Amygdala (tissue), 56 donors: ENCODE measurements at regions not wholly inside any gene's neighbourhood (a gene's known extent, or its start where the extent isn't known, plus 50 kb on each side); places are given as distances from the start of the nearest gene placed in this dataset.

Experiments used
- DNase-seq, 56 donors: peaks; one replicate each; lab custom pipeline; 2025; lab: John Stamatoyannopoulos, UW

- DNase-seq: no peak
These were observed 240.4 kb downstream of the SNAPC1 start for GRCh38 chr14:62002642-62003041.

GRCh38 chr14:62003701-62004100 lies 241.5 kb downstream of the SNAPC1 start:
- DNase-seq: no peak

- no peak for DNase-seq
These were observed 244.0 kb downstream of the SNAPC1 start for GRCh38 chr14:62006116-62006731.

- no peak for DNase-seq
These were observed 253.0 kb downstream of the SNAPC1 start for GRCh38 chr14:62015243-62015642.

GRCh38 chr14:62015945-62016344 lies 253.7 kb downstream of the SNAPC1 start:
- no peak for DNase-seq

GRCh38 chr14:62017651-62018230 lies 255.5 kb downstream of the SNAPC1 start:
- DNase-seq: no peak

- no peak for DNase-seq
These were observed 256.4 kb downstream of the SNAPC1 start for GRCh38 chr14:62018606-62019005.

GRCh38 chr14:62027958-62028357 lies 265.7 kb downstream of the SNAPC1 start:
- DNase-seq: no peak

GRCh38 chr14:62029569-62029924 lies 267.3 kb downstream of the SNAPC1 start:
- DNase-seq: no peak

- no peak for DNase-seq
These were observed 268.2 kb downstream of the SNAPC1 start for GRCh38 chr14:62030387-62030786.

GRCh38 chr14:62031504-62031903 lies 269.3 kb downstream of the SNAPC1 start:
- DNase-seq: no peak

GRCh38 chr14:62053188-62053587 lies 291.0 kb downstream of the SNAPC1 start:
- no peak for DNase-seq

- DNase-seq: no peak
These were observed 294.6 kb downstream of the SNAPC1 start for GRCh38 chr14:62056789-62057188.

GRCh38 chr14:62062645-62063044 lies 300.4 kb downstream of the SNAPC1 start:
- DNase-seq: peak in 4 of 56 donors; percentile 6 to 31 (median 10)

GRCh38 chr14:62064751-62065323 lies 302.6 kb downstream of the SNAPC1 start:
- no peak for DNase-seq

GRCh38 chr14:62066304-62066703 lies 304.1 kb downstream of the SNAPC1 start:
- no peak for DNase-seq

- DNase-seq: no peak
These were observed 308.8 kb downstream of the SNAPC1 start for GRCh38 chr14:62071039-62071438.

- no peak for DNase-seq
These were observed 314.1 kb downstream of the SNAPC1 start for GRCh38 chr14:62076368-62076767.

GRCh38 chr14:62076825-62077605 lies 314.8 kb downstream of the SNAPC1 start:
- no peak for DNase-seq

GRCh38 chr14:62077676-62078261 lies 315.5 kb downstream of the SNAPC1 start:
- no peak for DNase-seq

GRCh38 chr14:62079038-62079437 lies 316.8 kb downstream of the SNAPC1 start:
- DNase-seq: no peak
